ENCODE measurements at regions not wholly inside any gene's neighbourhood (a gene's known extent, or its start where the extent isn't known, plus 50 kb on each side); places are given as distances from the start of the nearest gene placed in this dataset.

GRCh38 chr7:25882151-25882773 lies 269.7 kb upstream of the NFE2L3 start:
- TF ChIP-seq CTCF (conservative IDR thresholded peaks at IDR 0.05; ENCODE audit: low read length) (no peak), EZH2phosphoT487 (IDR thresholded peaks at IDR 0.05; ENCODE audit: borderline replicate concordance, low read depth, low read length) (no peak)

All from OCI-LY7 (cell line).